CD4-positive, alpha-beta T cell treated with Interleukin-2 at 100 ng/mL for 4 hours (primary cell): ENCODE measurements at regions not wholly inside any gene's neighbourhood (a gene's known extent, or its start where the extent isn't known, plus 50 kb on each side); places are given as distances from the start of the nearest gene placed in this dataset.

Experiments
- DNase-seq: peaks from one replicate; pipeline ENCODE4 v3.0.0-alpha.2; 2020; ENCODE audit warnings: low spot score

DNA sequence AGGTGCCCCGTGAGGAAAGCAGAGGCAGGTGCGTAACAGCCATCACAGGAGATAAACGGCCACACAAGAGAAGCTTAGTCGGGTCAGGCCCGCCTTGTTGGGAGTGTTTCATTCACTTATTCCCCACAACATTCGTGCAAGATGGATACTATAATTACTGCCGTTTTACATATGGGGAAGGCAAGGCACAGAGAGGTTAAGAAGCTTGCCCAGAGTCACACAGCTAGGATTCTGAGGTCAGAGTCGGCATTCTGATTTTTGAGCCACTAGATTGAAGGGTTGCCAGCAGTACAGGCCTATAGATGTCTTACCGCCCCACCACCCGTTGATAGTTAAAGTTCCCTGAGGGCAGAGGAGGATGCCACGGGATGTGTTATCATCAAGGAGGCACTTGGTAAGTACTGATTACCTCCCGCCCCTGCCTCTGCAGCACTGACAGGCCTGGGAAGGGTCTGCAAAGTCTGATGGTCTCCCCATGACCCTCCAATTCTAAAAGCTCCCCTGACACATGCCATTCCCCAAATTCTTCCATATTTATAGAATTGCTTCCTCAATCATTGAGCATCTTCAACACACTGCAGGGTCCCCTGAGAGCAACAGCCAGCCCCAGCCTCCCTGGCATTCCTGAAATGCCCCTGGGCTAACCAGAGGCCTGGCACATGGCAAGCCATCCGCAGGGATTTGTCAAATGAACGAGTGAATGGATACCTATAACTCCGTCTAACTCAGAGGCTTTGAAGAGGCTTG, 74.7 kb upstream of the CLDN14 start:
- DNase-seq = no peak

DNA sequence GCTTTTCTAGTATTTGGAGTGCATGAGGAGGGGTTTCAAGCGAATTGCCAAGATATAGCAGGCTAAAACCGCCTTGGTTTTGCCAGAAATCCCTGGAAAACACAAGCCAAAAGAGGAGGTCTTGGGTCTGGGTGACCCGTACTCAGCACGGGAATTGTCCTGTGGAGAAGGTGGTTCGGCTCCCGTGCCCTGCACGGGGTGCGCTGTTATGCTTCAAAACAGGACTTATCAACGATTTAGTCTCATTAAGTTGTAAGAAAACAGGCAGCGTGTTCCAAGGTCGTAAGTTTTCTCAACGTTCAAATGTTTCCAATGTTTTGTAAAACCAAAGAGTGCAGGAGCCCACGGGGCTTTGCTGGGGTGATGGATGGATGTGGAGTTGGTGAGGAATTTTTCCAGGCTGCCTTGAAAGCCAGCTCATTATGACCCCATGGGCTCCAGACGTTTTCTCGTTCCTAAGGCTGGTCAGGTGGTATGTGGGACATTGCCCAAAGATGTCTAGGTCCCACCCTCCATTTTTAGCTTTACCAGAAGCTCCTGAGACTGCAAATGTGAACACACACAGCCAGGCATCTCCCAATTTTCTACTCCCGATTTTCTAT, 75.4 kb upstream of the CLDN14 start:
- DNase-seq = no peak

DNA sequence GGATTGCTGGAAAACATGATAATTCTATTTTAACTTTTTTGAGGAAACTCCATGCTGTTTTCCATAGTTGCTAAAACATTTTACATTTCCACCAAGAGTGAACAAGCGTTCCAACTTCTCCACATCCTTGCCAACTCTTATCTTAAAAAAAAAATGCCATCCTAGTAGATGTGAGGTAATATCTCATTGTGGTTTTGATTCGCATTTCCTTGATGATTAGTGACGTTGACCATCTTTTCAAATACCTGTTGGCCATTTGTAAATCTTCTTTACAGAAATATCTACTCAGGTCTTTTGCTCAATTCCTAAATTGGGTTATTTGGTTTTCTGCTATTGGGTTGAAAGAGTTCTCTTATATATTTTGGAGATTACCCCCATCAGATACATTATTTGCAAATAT, 77.4 kb upstream of the CLDN14 start:
- no peak for DNase-seq

DNA sequence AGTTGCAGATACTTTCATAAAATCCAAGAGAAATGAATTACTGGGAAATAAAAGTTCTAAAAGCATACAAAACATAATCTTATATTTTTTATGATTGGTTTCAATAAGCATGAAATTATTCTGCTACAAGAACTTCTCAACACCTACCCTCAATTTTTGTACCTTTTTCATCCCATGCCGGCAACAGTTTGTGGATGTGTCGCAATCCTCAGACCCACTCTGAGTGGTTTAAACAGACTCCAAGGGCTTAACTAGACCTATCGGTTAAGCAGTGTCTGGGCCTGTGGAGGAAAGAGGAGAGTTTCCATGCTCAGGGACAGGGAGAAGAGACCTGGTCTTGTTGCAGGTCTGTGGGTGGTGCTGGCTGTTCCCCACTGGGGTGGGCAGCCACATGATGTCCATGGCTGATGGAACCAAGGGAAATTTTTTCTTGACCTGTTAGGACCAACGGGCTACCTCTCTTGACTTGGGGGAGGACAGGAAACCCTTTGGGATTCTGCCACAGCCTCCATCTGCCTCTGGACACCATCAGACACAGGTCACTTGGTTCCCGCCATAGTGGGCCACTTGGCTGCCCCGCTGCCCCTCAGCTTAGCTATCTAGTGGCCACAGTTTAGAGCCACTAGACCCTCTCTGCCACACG, 81.1 kb upstream of the CLDN14 start:
- no peak for DNase-seq

DNA sequence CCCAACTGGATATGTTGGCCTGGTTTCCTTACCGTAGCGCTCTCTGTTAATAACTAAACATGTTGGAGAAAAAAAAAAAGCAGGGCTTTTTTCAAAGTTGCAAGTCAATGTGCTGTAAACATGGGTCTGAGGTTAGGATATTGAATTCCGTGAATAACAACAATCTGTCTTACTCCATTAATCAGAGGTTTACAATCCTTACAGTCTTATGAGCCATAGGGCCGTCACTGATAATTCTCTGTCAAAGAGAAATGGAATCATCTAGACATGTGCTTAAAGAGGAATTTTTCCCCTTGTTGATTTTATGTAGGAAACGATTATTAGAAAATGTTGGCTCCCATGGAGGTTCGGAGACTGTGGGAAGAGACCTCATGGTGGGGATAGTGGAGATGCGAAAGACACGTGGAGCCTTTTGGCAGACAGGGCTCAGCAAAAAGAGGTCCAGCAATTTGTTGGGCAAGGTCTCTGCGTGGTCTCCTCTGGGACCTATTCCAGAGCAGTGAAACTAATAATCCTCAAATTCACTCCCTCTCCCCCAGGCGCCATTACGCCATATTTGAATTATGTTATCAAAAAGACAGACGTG, 83.5 kb upstream of the CLDN14 start:
- DNase-seq = no peak

DNA sequence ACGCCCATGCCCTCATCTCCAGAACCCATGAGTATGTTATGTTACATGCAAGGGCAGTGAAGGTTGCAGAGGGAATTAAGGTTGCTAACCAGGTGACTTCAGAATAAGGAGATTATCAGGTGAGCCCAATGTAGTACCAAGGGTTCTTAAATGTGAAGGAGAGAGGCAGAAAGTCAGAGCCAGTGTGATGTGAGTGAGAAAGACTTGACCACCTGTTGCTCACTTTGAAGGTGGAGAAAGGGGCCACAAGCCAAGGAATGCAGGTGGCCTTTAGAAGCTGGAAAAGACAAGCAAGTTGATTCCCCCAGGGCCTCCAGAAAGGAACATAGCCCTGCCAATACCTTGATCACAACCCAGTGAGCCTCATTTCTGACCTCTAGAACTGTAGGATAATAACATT, 84.7 kb upstream of the CLDN14 start:
- no peak for DNase-seq

DNA sequence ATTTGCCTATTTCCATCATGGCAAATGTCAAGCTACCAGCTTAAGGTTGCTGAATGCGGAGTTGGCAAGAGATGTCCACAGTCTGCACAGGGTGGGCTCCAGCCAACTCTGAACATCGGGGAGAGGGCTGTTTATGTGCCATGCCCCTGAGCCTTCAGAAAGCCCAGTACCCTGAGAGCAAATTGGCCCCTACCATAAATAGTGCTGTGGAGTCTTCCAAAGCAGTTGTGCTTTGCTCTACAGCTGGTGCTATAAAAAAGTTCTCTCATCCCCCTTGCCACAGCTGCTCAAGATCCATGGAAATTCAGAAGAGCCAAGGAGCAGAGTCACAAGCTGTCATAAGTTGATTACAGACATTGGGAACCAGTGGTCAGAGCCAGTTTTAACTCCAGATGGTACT, 85.6 kb upstream of the CLDN14 start:
- DNase-seq = no peak

DNA sequence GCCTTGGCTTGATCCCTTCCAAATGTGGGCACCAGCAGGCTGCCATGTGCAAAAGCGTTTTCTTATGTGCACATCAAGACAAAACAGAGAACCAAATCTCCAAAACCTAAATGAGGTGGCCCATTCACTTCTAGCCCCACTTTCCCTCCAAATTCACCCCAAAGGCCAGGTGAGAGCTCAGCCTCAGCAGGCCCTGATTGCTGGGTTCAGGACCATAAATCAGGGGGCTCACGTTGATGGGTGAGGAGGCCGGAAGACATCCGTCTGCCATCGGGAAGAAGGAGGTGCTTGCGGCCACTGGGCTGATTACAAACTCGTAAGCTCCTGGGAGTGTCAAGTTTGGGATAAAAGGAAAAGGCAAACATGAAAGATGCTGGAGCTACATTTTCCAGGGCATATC, 86.7 kb upstream of the CLDN14 start:
- DNase-seq = no peak

DNA sequence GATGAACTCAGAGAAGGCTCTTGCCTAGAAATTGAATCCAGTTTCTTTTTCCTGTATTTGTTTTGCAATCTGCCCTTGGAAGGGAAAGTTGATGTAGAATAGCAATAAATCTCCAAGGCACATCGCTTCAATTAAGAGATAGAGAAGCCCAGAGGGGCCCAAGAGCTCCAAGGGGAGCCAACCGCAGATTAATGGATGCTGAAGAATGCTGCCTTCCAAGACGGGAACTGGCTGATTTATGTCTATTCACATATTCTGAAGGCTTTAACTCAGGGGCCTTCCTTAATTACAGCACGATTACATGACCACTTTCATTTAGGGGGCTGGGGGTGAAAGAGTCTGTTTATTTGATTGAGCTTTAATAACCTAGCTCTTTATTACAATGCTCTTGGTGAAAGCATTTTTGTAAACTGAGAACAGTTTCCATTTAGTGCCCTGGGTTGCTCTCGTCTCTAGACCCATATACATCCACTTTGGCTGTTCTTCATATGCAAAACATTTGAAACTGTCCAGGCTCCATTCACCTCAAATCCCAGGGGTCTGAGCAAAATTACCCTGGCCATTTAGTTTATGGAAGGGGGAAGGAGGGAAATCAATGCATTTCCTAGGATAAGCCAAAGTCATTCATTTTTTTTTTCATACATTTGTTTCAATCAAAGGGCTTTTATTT, 87.4 kb upstream of the CLDN14 start:
- no peak for DNase-seq

DNA sequence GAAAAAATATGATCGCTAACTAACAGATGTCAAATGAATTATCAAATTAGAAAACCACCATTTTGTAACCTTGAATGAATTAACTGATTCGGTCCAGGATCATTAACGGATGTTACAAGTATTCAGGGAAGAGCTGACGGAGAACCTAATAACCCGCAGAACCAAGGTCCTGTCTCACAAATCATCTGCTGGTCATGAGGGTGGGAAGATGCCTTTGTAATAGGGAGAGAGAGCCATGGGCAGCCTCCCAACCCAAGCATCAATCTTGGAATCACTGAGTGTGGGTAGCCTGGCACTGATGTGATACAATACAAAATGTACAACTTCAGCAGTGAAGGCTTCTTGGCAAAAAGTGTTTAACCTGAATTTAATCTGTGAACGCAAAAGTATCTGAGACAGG, 89.6 kb upstream of the CLDN14 start:
- no peak for DNase-seq

DNA sequence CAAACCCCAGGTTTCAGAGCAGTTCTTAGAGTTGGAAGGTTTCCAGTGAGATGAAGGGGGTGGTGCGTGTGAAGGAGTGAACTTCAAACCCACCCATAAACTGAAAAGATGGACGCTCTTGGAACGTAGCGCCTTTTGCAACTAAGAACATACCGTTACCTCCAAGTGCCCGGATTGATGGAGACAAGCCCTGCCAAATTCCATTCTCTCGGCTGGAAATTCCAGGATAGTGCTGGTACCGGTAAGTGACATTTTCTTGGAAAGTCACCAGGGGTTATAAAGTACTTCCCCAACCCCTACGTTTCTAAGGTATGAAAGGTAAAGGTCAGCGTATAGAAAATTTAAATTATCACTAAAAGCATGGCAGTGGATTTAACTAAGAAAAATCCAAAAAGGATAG, 91.6 kb upstream of the CLDN14 start:
- no peak for DNase-seq

DNA sequence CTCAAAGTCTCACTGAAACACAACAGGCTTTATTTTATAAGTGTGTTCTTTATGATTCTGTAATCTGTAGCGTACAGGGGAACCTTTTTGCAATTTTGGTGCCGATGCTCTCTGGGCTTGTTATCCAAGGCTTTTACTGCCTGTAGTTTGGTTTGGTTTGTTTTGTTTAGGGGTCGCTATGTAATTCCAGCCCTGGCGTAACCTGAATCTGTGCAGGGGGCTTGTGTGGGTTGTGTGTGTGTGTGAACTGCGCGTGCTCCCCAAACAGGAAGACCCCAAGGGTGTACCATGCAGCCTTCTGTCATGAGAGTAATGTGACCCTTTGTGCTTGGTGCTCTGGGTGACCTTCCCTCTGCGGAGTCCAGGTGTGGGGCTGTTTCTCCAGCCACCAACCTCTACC, 92.1 kb upstream of the CLDN14 start:
- DNase-seq = no peak

DNA sequence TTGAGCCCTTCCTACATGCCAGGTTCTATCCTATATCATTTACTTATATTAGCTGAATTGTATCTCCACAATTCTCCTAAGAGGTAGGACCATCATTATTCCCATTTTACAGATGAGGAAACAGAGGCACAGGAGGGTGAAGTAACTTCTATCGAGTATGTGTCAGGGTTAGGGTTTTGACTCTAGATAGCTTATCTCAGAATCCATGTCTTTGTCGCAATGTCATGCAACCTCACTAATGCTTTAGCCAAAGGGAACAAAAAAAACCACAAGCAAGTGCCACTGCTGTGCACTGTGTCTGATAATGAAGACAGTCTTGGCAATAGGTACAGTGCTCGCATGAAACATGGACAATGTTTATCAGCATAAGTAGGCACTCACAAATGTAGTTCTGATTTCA, 95.4 kb upstream of the CLDN14 start:
- no peak for DNase-seq

DNA sequence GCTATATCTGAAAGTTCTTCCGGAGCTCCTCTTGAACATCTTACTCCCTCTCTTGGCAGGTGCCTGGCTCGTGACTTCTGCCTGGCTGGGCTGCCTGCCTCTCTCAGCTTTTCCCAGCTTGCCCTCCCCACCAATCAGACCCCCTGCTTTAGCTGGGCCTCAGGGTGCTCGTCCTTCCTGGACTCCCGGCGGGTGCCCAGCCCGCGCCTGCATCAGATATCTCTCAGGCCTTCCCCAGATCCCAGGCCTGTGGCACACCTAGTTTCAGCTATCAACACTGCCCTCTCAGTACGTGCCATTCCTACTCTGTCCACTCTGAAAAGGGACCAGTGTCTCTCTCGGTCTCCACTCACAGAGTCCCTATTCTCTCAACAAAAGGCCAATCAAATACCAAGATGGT, 96.5 kb upstream of the CLDN14 start:
- no peak for DNase-seq

DNA sequence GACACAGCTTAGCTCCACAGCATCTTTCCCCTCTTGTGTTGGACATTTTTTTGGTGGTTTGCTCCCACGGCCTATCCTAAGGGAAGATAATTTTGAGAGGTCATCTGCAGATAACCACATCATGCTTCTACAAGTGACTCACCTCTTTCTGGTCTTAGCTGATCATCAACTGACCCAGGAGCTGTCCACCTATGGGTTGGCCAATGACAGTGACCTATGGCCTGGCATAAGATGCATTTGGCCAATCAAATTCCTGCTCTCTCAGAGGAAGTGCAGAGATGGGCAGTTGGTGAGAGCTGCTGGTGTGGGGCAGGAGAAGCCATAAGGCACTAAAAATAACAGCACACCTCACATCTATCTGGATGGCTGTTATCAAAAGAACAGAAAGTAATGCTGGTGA, 100.0 kb upstream of the CLDN14 start:
- DNase-seq = no peak

DNA sequence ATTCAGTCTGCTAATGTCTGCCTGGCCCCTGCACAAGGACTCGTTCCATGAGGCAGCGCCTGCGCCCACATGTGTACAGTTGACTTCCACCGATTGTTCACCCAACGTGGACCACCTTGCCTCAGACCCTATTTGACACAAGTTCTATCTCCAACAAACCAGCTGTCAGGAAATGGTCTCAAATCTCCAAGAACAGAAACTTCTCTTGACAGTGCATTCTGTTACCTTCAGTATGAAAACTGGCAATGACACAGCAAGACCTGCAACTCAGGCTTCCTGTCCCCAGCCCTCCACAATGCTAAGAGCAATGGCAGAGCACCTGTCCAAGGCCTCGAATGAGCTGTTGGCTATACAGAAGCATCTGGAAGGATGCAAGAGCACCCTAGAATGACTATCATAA, 102.3 kb upstream of the CLDN14 start:
- DNase-seq = no peak

DNA sequence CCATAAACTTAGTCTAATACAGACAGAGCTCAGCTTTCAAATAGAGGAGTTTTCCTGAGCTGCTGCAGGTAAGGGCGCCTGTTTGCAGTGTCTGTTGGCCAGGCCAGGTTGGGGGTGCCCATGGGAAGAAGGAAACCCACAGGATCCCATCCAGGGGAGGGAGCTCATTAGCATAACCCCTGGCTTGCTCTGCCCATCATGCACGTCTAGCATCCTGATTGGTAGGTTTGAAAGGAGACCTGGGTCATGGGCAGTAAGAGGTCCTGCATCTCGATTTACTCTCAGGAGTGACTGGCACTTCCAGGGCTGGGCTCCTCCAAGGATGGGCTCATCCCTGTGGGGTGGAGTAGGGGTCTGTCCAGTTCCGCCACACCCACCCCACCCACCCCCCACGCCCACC, 103.7 kb upstream of the CLDN14 start:
- no peak for DNase-seq

DNA sequence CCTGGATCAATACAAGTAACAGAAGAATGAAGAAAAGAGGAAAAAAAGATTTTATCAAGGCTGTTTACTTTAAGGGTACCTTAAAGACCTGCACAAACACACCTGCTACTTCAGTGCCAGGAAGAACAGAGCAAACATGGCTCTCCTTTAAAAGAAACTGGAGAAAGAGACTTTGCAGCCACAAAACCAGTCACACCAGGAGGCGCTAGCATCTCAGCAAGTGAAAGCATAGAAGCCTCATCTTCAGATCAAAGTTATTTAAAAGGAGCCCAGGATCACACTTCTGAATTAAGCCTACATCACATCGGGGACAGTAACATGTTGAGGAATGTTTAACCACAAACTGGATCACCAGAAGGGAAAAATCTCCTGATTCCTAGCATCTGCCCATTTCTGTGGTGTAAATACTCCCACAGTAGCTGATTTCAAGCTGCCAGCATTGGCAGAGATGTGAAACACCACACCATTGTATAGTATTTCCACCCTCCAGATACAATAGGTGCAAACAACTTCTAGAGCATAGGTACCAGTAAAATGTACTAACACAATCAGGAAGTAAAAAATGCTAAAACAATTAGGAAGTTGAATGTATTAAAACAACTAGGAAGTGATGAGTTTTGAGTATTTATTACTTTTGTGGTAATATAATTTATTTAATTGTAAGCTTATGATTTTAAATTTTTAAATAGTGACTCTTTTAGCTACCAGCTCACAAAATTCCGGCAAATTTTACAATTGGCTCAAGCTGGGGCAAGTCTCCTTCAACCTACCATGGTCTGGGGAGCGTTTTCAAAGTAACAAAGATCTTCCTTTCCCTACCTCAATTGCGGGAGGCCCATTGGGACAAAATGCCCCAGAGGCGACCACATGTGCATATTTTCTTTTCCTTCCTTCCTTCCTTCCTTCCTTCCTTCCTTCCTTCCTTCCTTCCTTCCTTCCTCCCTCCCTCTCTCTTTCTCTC, 105.3 kb upstream of the CLDN14 start:
- DNase-seq = peak; percentile 4

DNA sequence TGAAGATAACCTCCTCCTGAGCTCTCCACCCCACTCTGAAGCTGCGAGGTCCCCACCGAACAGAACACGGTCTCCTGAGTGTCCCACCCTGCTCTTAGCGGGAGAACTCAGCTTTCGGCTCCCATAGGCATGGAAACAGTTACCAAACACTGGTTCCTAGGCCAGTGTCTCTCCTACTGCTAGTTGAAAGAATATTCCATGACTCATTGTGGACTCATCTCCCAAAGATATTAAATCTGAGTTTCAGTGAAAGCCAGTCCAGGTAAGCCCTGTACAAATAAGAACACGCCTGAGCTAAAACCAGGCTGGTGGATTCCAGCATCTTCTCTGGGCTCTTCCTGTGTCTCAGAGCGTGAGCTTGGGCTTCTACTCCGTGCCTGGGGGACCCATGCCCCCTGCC, 107.5 kb upstream of the CLDN14 start:
- no peak for DNase-seq

DNA sequence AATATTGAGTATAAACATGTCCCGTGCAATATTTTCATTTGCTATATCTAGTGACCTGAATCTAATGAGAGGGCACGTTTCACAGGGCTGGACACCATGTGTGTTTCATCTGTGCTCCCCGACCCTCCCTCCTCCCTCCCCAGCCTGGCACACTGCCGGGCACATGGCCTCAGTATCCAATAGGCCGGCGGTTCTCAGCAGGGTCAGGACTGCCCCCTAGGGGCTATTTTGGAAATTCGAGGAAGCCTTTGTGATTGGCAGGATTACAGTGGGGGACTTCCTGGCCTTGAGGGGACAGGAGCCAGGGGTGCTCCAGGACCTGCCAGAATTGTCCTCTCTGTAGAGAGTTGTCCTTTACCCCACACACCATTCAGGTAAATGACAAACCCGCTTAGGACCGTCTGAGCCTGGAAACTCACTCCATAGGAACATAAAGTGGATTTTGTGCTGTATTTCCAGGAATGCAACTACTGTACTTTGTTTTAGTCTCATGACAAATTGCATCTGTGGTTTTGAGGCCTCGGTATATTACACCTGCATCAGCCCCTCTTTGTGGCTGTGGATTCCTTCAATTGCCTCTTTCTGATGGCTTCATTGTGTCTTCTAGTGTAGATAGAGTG, 109.5 kb upstream of the SIM2 start:
- no peak for DNase-seq

DNA sequence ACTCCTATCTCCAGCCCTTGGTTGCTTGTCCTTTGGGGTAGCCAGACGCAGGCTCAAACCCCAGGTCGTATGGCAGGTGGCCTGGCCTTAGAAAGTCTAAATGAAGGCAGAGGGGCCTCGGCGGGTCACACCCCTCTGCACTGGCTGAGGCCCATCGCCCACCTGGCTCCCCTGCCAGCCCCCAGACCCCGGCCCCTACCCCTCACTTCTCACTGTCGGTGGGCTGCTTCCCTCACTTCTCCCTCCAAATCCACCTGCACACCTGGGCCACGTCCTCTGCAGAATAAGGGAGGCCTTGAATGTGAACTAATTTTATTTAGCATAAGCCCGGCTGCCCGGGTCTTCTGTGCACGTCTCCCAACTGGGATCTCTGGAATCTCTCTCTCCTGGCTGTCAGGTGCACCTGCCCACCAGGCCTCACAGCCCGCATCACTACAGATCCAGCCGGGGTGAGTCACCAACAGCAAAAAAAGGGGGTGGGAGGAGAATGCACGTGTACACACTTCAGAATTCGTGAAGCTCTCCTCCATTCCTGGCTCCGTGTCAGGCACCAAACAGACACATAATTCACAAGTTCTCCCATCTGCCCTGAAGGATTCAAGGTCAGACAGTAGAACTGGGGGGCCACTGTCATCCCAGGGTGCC, 107.5 kb upstream of the SIM2 start:
- DNase-seq = no peak
